ENCODE measurements at regions not wholly inside any gene's neighbourhood (a gene's known extent, or its start where the extent isn't known, plus 50 kb on each side); places are given as distances from the start of the nearest gene placed in this dataset.

- Histone ChIP-seq H3K79me2 (ENCODE audit: control insufficient read depth, insufficient read depth, low read length) (no peaks in the 10 kb centered on the region), H3K4me2 (replicated peaks; ENCODE audit: low read depth, low read length, poor library complexity, severe bottlenecking) (no peak overlapping the region), H3K4me1 (ENCODE audit: control insufficient read depth in 2 of 2, insufficient read depth in 2 of 2, low read length in 2 of 2) (no peaks in the 10 kb centered on the region), H3K4me3 (ENCODE audit: control extremely low read depth in 1 of 5, extremely low read depth in 1 of 5, insufficient read depth in 1 of 5, low read depth in 2 of 5, low read length in 4 of 5) (no peak overlapping the region), H4K20me1 (ENCODE audit: control insufficient read depth, insufficient read depth, low read length, poor library complexity, severe bottlenecking) (no peaks in the 10 kb centered on the region), H3K27me3 (replicated peaks in 1 of 4; ENCODE audit: control extremely low read depth in 1 of 4, control insufficient read depth in 3 of 4, insufficient read depth in 4 of 4, low read length in 3 of 4) (no peaks in the 10 kb centered on the region), H3K9me3 (ENCODE audit: control extremely low read depth in 1 of 3, control insufficient read depth in 2 of 3, insufficient read depth in 1 of 3, low read length in 2 of 3) (no peaks in the 10 kb centered on the region), H3K36me3 (replicated peaks in 1 of 2; ENCODE audit: control extremely low read depth in 1 of 2, control insufficient read depth in 1 of 2, extremely low read depth in 1 of 2, insufficient read depth in 2 of 2, low read length in 1 of 2) (no peaks in the 10 kb centered on the region), H3K9ac (ENCODE audit: low read length) (no peak overlapping the region), H2AFZ (ENCODE audit: insufficient read depth, low read depth, low read length, poor library complexity, severe bottlenecking) (no peak overlapping the region), H3K27ac (ENCODE audit: low read length in 2 of 2) (no peak overlapping the region)
- WGBS (ENCODE audit: insufficient coverage), result 75% methylated on average over 1 of the region's 1 CpG
- CTCF ChIA-PET, result no interaction called here
- H3K4me3 Mint-ChIP-seq, result no peak overlapping the region
- H3K27ac Mint-ChIP-seq, result no peak overlapping the region
- POLR2A ChIA-PET, result no interaction called here
- intact Hi-C loops (cut with micrococcal nuclease), result no loop called here
- no peaks in the 10 kb centered on the region for H3K4me1 Mint-ChIP-seq
- TF ChIP-seq EZH2 (IDR thresholded peaks at IDR 0.05; ENCODE audit: borderline replicate concordance, insufficient read depth, low read depth, low read length, poor library complexity, severe bottlenecking), result no peak
- TF ChIP-seq, protein P1, sequence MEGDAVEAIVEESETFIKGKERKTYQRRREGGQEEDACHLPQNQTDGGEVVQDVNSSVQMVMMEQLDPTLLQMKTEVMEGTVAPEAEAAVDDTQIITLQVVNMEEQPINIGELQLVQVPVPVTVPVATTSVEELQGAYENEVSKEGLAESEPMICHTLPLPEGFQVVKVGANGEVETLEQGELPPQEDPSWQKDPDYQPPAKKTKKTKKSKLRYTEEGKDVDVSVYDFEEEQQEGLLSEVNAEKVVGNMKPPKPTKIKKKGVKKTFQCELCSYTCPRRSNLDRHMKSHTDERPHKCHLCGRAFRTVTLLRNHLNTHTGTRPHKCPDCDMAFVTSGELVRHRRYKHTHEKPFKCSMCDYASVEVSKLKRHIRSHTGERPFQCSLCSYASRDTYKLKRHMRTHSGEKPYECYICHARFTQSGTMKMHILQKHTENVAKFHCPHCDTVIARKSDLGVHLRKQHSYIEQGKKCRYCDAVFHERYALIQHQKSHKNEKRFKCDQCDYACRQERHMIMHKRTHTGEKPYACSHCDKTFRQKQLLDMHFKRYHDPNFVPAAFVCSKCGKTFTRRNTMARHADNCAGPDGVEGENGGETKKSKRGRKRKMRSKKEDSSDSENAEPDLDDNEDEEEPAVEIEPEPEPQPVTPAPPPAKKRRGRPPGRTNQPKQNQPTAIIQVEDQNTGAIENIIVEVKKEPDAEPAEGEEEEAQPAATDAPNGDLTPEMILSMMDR (IDR thresholded peaks at IDR 0.05), result no peak
- DNase-seq, result no peak
- no peak for ATAC-seq (ENCODE audit: low read depth)
- peaks cover 11% of the 10 kb centered on the region for H3K27me3 Mint-ChIP-seq
- H3K9me3 Mint-ChIP-seq (ENCODE audit: insufficient read depth), result no peaks in the 10 kb centered on the region
Measured at GRCh38 chr1:47554901-47555300, 117.1 kb downstream of the FOXD2 start.

DNA sequence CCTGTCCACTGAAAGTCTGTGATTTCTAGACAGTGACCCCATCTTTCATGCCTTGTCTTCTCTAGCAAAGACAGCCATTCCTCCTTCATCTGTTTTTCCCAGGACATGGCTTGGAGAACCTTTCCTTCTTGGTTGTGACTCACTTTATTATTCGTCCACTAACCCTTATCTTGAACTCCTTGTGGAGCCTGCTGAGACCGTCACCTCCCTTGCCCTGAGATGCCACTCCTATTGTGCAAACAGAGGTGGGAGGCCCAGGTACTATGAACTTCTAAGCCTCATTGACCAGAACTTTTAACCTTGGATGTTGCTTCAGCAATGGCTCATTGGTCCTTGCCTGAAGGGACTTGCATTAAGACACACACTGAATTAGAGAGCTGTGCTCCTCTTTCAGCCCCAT, 117.5 kb downstream of the FOXD2 start:
- no peak overlapping the region for H3K4me3 ChIP-seq (ENCODE audit: control extremely low read depth in 1 of 5, extremely low read depth in 1 of 5, insufficient read depth in 1 of 5, low read depth in 2 of 5, low read length in 4 of 5)
- no peaks in the 10 kb centered on the region for H3K27me3 ChIP-seq (replicated peaks in 1 of 4; ENCODE audit: control extremely low read depth in 1 of 4, control insufficient read depth in 3 of 4, insufficient read depth in 4 of 4, low read length in 3 of 4)
- POLR2A ChIA-PET, result no interaction called here
- Mint-ChIP-seq H3K27me3 (peaks cover 15% of the 10 kb centered on the region), H3K27ac (no peak overlapping the region), H3K4me1 (no peaks in the 10 kb centered on the region), H3K4me3 (no peak overlapping the region), H3K9me3 (ENCODE audit: insufficient read depth) (no peaks in the 10 kb centered on the region)
- H3K36me3 ChIP-seq (replicated peaks in 1 of 2; ENCODE audit: control extremely low read depth in 1 of 2, control insufficient read depth in 1 of 2, extremely low read depth in 1 of 2, insufficient read depth in 2 of 2, low read length in 1 of 2), result no peaks in the 10 kb centered on the region
- no peaks in the 10 kb centered on the region for H4K20me1 ChIP-seq (ENCODE audit: control insufficient read depth, insufficient read depth, low read length, poor library complexity, severe bottlenecking)
- H3K27ac ChIP-seq (ENCODE audit: low read length in 2 of 2), result no peak overlapping the region
- no peaks in the 10 kb centered on the region for H3K4me1 ChIP-seq (ENCODE audit: control insufficient read depth in 2 of 2, insufficient read depth in 2 of 2, low read length in 2 of 2)
- H3K9ac ChIP-seq (ENCODE audit: low read length), result no peak overlapping the region
- WGBS (ENCODE audit: insufficient coverage), result 94% methylated on average over 2 of the region's 2 CpGs
- H3K4me2 ChIP-seq (replicated peaks; ENCODE audit: low read depth, low read length, poor library complexity, severe bottlenecking), result no peak overlapping the region
- no peak overlapping the region for H2AFZ ChIP-seq (ENCODE audit: insufficient read depth, low read depth, low read length, poor library complexity, severe bottlenecking)
- no peaks in the 10 kb centered on the region for H3K79me2 ChIP-seq (ENCODE audit: control insufficient read depth, insufficient read depth, low read length)
- DNase-seq, result no peak
- no peak for ATAC-seq (ENCODE audit: low read depth)
- no peak for TF ChIP-seq EZH2 (IDR thresholded peaks at IDR 0.05; ENCODE audit: borderline replicate concordance, insufficient read depth, low read depth, low read length, poor library complexity, severe bottlenecking)
- TF ChIP-seq, protein P1 (IDR thresholded peaks at IDR 0.05), result no peak
- CTCF ChIA-PET, result no interaction called here
- H3K9me3 ChIP-seq (ENCODE audit: control extremely low read depth in 1 of 3, control insufficient read depth in 2 of 3, insufficient read depth in 1 of 3, low read length in 2 of 3), result no peaks in the 10 kb centered on the region
- intact Hi-C loops (cut with micrococcal nuclease), result no loop called here

Measured in B cell (primary cell).